K562 (cell line): ENCODE measurements at regions not wholly inside any gene's neighbourhood (a gene's known extent, or its start where the extent isn't known, plus 50 kb on each side); places are given as distances from the start of the nearest gene placed in this dataset.

Experiments
- ATAC-seq: fragments of 200-7000 bp; cut with Tn5 transposase; 3 replicates; pipeline ENCODE4 v1.9.1; 2020; ENCODE audit warnings: moderate library complexity
- BruUV-seq: library from RNA; stranded (reverse); fragments of 400-500 nt; replicated peaks from 2 replicates; lab custom pipeline; 2021; lab: Mats Ljungman, UMichigan
- CTCF ChIA-PET: fragments of 300-600 bp; formaldehyde crosslinking; extraction: SDS; loops from one replicate; lab custom pipeline; 2021; ENCODE audit warnings: low intra/inter-chr PET ratio; lab: Yijun Ruan, JAX
- POLR2A ChIA-PET: fragments of 300-600, 350-650 bp; sonication (Branson Sonifier 250); formaldehyde crosslinking; extraction: SDS; loops from one replicate; lab custom pipeline; 2021; ENCODE audit warnings: antibody characterized with exemption, inconsistent platforms; lab: Yijun Ruan, JAX
- DNase-seq, 4 experiments: peaks; one replicate each; pipeline versions ENCODE4 v3.0.0 to v3.0.0-alpha.2; 2011 to 2018; ENCODE audit warnings: low spot score in 3 of 4, mixed read lengths in 3 of 4; ENCODE audit errors: extremely low read depth in 1 of 4
- FAIRE-seq: peaks from 2 replicates; lab custom pipeline; 2011; peaks lifted over from hg19 to GRCh38; lab: Jason Lieb, UNC
- H2AFZ ChIP-seq: 2 replicates; pipeline ENCODE4 v1.6.0; 2011; ENCODE audit warnings: low read depth, low read length, control low read depth, inconsistent platforms
- H3K27ac ChIP-seq: fragments of 200-600 bp; 3 replicates; pipeline ENCODE4 v1.8.0; 2011; ENCODE audit warnings: low read depth, mild to moderate bottlenecking, control low read depth, inconsistent platforms, low read length, moderate library complexity, mixed read lengths; ENCODE audit errors: extremely low read depth
- H3K27me3 ChIP-seq, 2 experiments: fragments of 300-600 bp in 1 of 2; 2 replicates in 1 of 2; 3 replicates in 1 of 2; pipeline versions ENCODE4 v1.6.0 to v1.8.0; 2011; ENCODE audit warnings: inconsistent platforms in 2 of 2, low read length in 2 of 2, mild to moderate bottlenecking in 1 of 2, mixed read lengths in 1 of 2, moderate library complexity in 1 of 2; ENCODE audit not compliant: control insufficient read depth in 2 of 2, insufficient read depth in 2 of 2
- H3K36me3 ChIP-seq: fragments of 300-600 bp; 3 replicates; pipeline ENCODE4 v1.8.0; 2011; ENCODE audit warnings: mild to moderate bottlenecking, low read length, inconsistent platforms; ENCODE audit not compliant: control insufficient read depth, insufficient read depth
- H3K4me1 ChIP-seq, 2 experiments: fragments of 200-600 bp in 1 of 2; replicated peaks in 1 of 2; 2 replicates in 1 of 2; 3 replicates in 1 of 2; pipeline versions ENCODE4 v1.5.1 to v1.8.0; 2011; ENCODE audit warnings: inconsistent platforms in 2 of 2, low read length in 2 of 2, mild to moderate bottlenecking in 1 of 2, mixed read lengths in 1 of 2, moderate library complexity in 1 of 2; ENCODE audit not compliant: control insufficient read depth in 2 of 2, insufficient read depth in 2 of 2
- H3K4me2 ChIP-seq: 2 replicates; pipeline ENCODE4 v1.6.1; 2011; ENCODE audit warnings: low read length, control low read depth, inconsistent platforms, mixed read lengths; ENCODE audit not compliant: insufficient read depth
- H3K4me3 ChIP-seq: fragments of 200-600 bp; sonication (generic), shearing (Covaris generic); 2 replicates; pipeline ENCODE4 v1.5.1; 2016; ENCODE audit warnings: control low read depth, inconsistent platforms
- H3K79me2 ChIP-seq: fragments of 200-600 bp; 3 replicates; pipeline ENCODE4 v1.8.0; 2011; ENCODE audit warnings: low read length, inconsistent platforms; ENCODE audit not compliant: control insufficient read depth, insufficient read depth
- H3K9ac ChIP-seq, 2 experiments: 2 replicates each; pipeline versions ENCODE4 v1.6.0 to v1.6.1; 2011; ENCODE audit warnings: low read depth in 2 of 2, low read length in 2 of 2, control low read depth in 1 of 2, inconsistent platforms in 1 of 2, mild to moderate bottlenecking in 1 of 2, mixed read lengths in 1 of 2; ENCODE audit not compliant: insufficient read depth in 1 of 2
- H3K9me1 ChIP-seq: one replicate; pipeline ENCODE4 v1.6.0; 2011; ENCODE audit warnings: inconsistent platforms, mild to moderate bottlenecking, low read length, moderate library complexity; ENCODE audit not compliant: control insufficient read depth, insufficient read depth
- H3K9me3 ChIP-seq: replicated peaks from 2 replicates; pipeline ENCODE4 v1.5.1; 2011; ENCODE audit warnings: low read depth, low read length, inconsistent platforms; ENCODE audit not compliant: control insufficient read depth, insufficient read depth
- H4K20me1 ChIP-seq: replicated peaks from 2 replicates; pipeline ENCODE4 v1.6.1; 2011; ENCODE audit warnings: low read length, inconsistent platforms, mixed read lengths; ENCODE audit not compliant: control insufficient read depth, insufficient read depth
- ARID3B ChIP-seq: fragments of 250-450 bp; sonication (Bioruptor Pico); IDR thresholded peaks from 2 replicates; pipeline ENCODE4 v1.4.0; 2020; ENCODE audit warnings: borderline replicate concordance
- CHAMP1 ChIP-seq: fragments of 450-650 bp; IDR thresholded peaks from 2 replicates; pipeline ENCODE4 v1.6.1; 2016; ENCODE audit warnings: mild to moderate bottlenecking
- ESRRA ChIP-seq: fragments of 450-650 bp; IDR thresholded peaks from 2 replicates; pipeline ENCODE4 v1.6.1; 2014; ENCODE audit warnings: low read depth, mild to moderate bottlenecking, moderate library complexity, borderline replicate concordance
- ILF3 ChIP-seq: fragments of 450-650 bp; IDR thresholded peaks from 2 replicates; pipeline ENCODE4 v1.6.1; 2018; ENCODE audit warnings: antibody characterized with exemption, mild to moderate bottlenecking, moderate library complexity, borderline replicate concordance
- JUNB ChIP-seq: fragments of 450-650 bp; formaldehyde crosslinking; conservative IDR thresholded peaks from 2 replicates; pipeline ENCODE4 v1.4.0; 2020; ENCODE audit warnings: mild to moderate bottlenecking
- MED1 ChIP-seq: sonication (generic); formaldehyde crosslinking; IDR thresholded peaks from 2 replicates; pipeline ENCODE4 v1.8.1; 2023; ENCODE audit warnings: missing genetic modification reagents, borderline replicate concordance
- MEF2A ChIP-seq: IDR thresholded peaks from 2 replicates; pipeline ENCODE4 v1.6.1; 2011; ENCODE audit warnings: low read depth, mild to moderate bottlenecking, low read length, moderate library complexity; ENCODE audit not compliant: control insufficient read depth
- PHF8 ChIP-seq: fragments of 200-600 bp; sonication (generic); IDR thresholded peaks from 2 replicates; pipeline ENCODE4 v1.6.1; 2012; ENCODE audit warnings: mixed run types, mild to moderate bottlenecking, inconsistent platforms, low read length, moderate library complexity, borderline replicate concordance
- SIX5 ChIP-seq, 2 experiments: IDR thresholded peaks; 2 replicates each; pipeline ENCODE4 v1.6.1; 2011; ENCODE audit warnings: low read length in 2 of 2, borderline replicate concordance in 1 of 2, low read depth in 1 of 2, mild to moderate bottlenecking in 1 of 2, moderate library complexity in 1 of 2; ENCODE audit not compliant: insufficient read depth in 1 of 2
- SRSF9 ChIP-seq: fragments of 200-400 bp; formaldehyde crosslinking; IDR thresholded peaks from 2 replicates; pipeline ENCODE4 v1.6.1; 2017; ENCODE audit warnings: low read depth, low read length, borderline replicate concordance
- TGIF2 ChIP-seq: sonication (generic); formaldehyde crosslinking; IDR thresholded peaks from 2 replicates; pipeline ENCODE4 v1.8.1; 2022; ENCODE audit warnings: mild to moderate bottlenecking, missing genetic modification reagents, moderate library complexity
- ZNF507 ChIP-seq: conservative IDR thresholded peaks from 2 replicates; pipeline ENCODE4 v1.6.1; 2017; ENCODE audit warnings: missing genetic modification characterization, missing compliant biosample characterization
- ZNF778 ChIP-seq: fragments of 450-650 bp; formaldehyde crosslinking; IDR thresholded peaks from 2 replicates; pipeline ENCODE4 v1.4.0; 2020; ENCODE audit warnings: mild to moderate bottlenecking, moderate library complexity
- WGBS: fragments of 100-300 bp; shearing (Covaris generic); methylation state at CpG from one replicate; pipeline ENCODE4 v1.1.6; 2016; ENCODE audit warnings: low coverage, mixed read lengths; ENCODE audit not compliant: insufficient coverage; ENCODE audit errors: missing lambda C conversion rate; 5-methylcytosine and 5-hydroxymethylcytosine counted together
- in situ Hi-C: fragments of 300-500 bp; cut with MboI; formaldehyde crosslinking; loops from 4 replicates; pipeline ENCODE4 v1.15.0; 2018; ENCODE audit warnings: inconsistent platforms, mixed read lengths
- intact Hi-C: fragments of 100-400 bp; cut with micrococcal nuclease; formaldehyde crosslinking; loops from 2 replicates; pipeline ENCODE4 v1.14.2; 2022

GRCh38 chr5:28958581-28958980 is 1920.2 kb upstream of the CDH9 start:
- TF ChIP-seq ZNF507 (no peak), MEF2A (no peak), MED1 (CRISPR knock-in tag) (no peak), ESRRA (no peak), JUNB (no peak), CHAMP1 (no peak), SRSF9 (no peak), ZNF778 (no peak), ILF3 (no peak), ARID3B (CRISPR knock-in tag) (no peak), SIX5 (IDR thresholded peaks at IDR 0.05; ENCODE audit: borderline replicate concordance in 1 of 2, insufficient read depth in 1 of 2, low read depth in 1 of 2, low read length in 2 of 2) (no peak), PHF8 (no peak), TGIF2 (CRISPR knock-in tag) (no peak)
- Histone ChIP-seq H3K9ac (no peak overlapping the region), H3K4me2 (no peak overlapping the region), H3K27me3 (no peaks in the 10 kb centered on the region), H3K79me2 (no peaks in the 10 kb centered on the region), H2AFZ (no peak overlapping the region), H4K20me1 (no peaks in the 10 kb centered on the region), H3K9me3 (no peaks in the 10 kb centered on the region), H3K27ac (no peak overlapping the region), H3K9me1 (no peaks in the 10 kb centered on the region), H3K4me3 (no peak overlapping the region), H3K36me3 (no peaks in the 10 kb centered on the region), H3K4me1 (no peaks in the 10 kb centered on the region)
- in situ Hi-C loops, result no loop called here
- 64% methylated on average over 2 of the region's 2 CpGs for WGBS
- CTCF ChIA-PET, result no interaction called here
- ATAC-seq, result no peak
- no TSS peak for BruUV-seq
- DNase-seq, result no peak
- intact Hi-C loops, result no loop called here
- POLR2A ChIA-PET, result no interaction called here
- no peak for FAIRE-seq
